ENCODE measurements at regions not wholly inside any gene's neighbourhood (a gene's known extent, or its start where the extent isn't known, plus 50 kb on each side); places are given as distances from the start of the nearest gene placed in this dataset.
A peak's percentile ranks its signal among the peaks of the same experiment; 100 is the strongest.

- DNase-seq (ENCODE audit: low read depth), result no peak
These were observed 51.0 kb upstream of the MKRN3 start for GRCh38 chr15:23514484-23514883.

- DNase-seq (ENCODE audit: low read depth), result no peak
These were observed 58.7 kb upstream of the MKRN3 start for GRCh38 chr15:23506762-23507161.

GRCh38 chr15:23503980-23504379 lies 56.9 kb upstream of the GOLGA6L2 start:
- no peak for DNase-seq (ENCODE audit: low read depth)

GRCh38 chr15:23503576-23503975 lies 56.5 kb upstream of the GOLGA6L2 start:
- DNase-seq (ENCODE audit: low read depth), result no peak

- peak; percentile 22 for DNase-seq (ENCODE audit: low read depth)
These were observed 50.7 kb upstream of the GOLGA6L2 start for GRCh38 chr15:23497710-23498111.
